Right lobe of liver (tissue), 6 donors: ENCODE measurements at regions not wholly inside any gene's neighbourhood (a gene's known extent, or its start where the extent isn't known, plus 50 kb on each side); places are given as distances from the start of the nearest gene placed in this dataset.

Experiments
- ATAC-seq, 4 donors: fragments of 200-7000 bp; cut with Tn5 transposase; one replicate each; pipeline ENCODE4 v1.9.1; 2020; ENCODE audit warnings: mild to moderate bottlenecking in 4 of 4, moderate library complexity in 4 of 4
- DNase-seq, 3 donors: peaks; one replicate each; pipeline ENCODE4 v3.0.0-alpha.2; 2020
- H3K27ac ChIP-seq, 3 donors: fragments of 200-600 bp; one replicate each; pipeline ENCODE4 v1.8.0; 2022
- H3K27me3 ChIP-seq, 2 donors: fragments of 200-600 bp; one replicate each; pipeline ENCODE4 v1.8.0; 2022
- H3K36me3 ChIP-seq, 4 donors: fragments of 200-600 bp; sonication (generic) in 1 of 4; one replicate each; pipeline versions ENCODE4 v1.5.1 to v1.8.0; 2017 to 2022; ENCODE audit warnings: control low read depth in 1 of 4
- H3K4me1 ChIP-seq, 4 donors: fragments of 200-600 bp; sonication (generic) in 1 of 4; one replicate each; pipeline versions ENCODE4 v1.5.1 to v1.8.0; 2017 to 2022; ENCODE audit warnings: control low read depth in 1 of 4
- H3K4me3 ChIP-seq, 3 donors: fragments of 200-600 bp; one replicate each; pipeline ENCODE4 v1.8.0; 2022
- H3K9me3 ChIP-seq, 4 donors: fragments of 200-600 bp; sonication (generic) in 1 of 4; one replicate each; pipeline versions ENCODE4 v1.5.1 to v1.8.0; 2017 to 2022; ENCODE audit warnings: control low read depth in 1 of 4
- CTCF ChIP-seq, 4 donors: fragments of 200-600 bp in 3 of 4; fragments of 450-650 bp in 1 of 4; IDR thresholded peaks; one replicate each; pipeline versions ENCODE4 v1.5.1 to v1.8.0; 2016 to 2022; ENCODE audit warnings: antibody characterized with exemption in 4 of 4, mild to moderate bottlenecking in 2 of 4
- POLR2A ChIP-seq: fragments of 450-650 bp; IDR thresholded peaks from one replicate; pipeline ENCODE4 v1.6.1; 2017; ENCODE audit warnings: antibody characterized with exemption, mild to moderate bottlenecking
- WGBS: methylation state at CpG from one replicate; pipeline ENCODE4 v1.1.6; 2018; ENCODE audit warnings: low coverage, low lambda C conversion rate; ENCODE audit not compliant: insufficient coverage; ENCODE audit errors: missing lambda C conversion rate; 5-methylcytosine and 5-hydroxymethylcytosine counted together
- intact Hi-C, 2 donors: fragments of 100-400 bp; cut with DNase I; formaldehyde crosslinking; loops; one replicate each; pipeline versions ENCODE4 v1.11.2 to v1.14.1; 2022
- donor health status: DM: no; HTN: yes; CAD: no.
- donor health status: DM: no; HTN: no; CAD: no.
- donor health status: DM: no; HTN: no; CAD: no.
- donor health status: DM: no; HTN: yes; CAD: no.
- donor health status: DM: no; HTN: yes; CAD: no.

GRCh38 chr1:21344750-21345443, 54.6 kb upstream of the ECE1 start:
- no peaks in the 10 kb centered on the region for H3K27me3 ChIP-seq
- no peaks in the 10 kb centered on the region for H3K9me3 ChIP-seq
- TF ChIP-seq POLR2A: no peak
- no peak for TF ChIP-seq CTCF (IDR thresholded peaks at IDR 0.05)
- H3K4me3 ChIP-seq: peak overlapping the region; percentile 67 to 86 (median 74)
- peak overlapping the region; percentile 78 to 97 (median 87) for H3K27ac ChIP-seq
- peak in 2 of 3 donors; percentile 54 to 69 for DNase-seq
- ATAC-seq: peak; percentile 2 to 30 (median 16)
- 0% methylated on average over 2 of the region's 74 CpGs for WGBS
- no peaks in the 10 kb centered on the region for H3K36me3 ChIP-seq
- peaks cover 0 to 60% (median 18%) of the 10 kb centered on the region in 4 donors for H3K4me1 ChIP-seq
- intact Hi-C loops: loop anchor here in 1 of 2 donors (5.0 kb wide), 1 partner anchor 88 kb away; no protein-coding TSS in a partner anchor

- Histone ChIP-seq H3K27ac (peak overlapping the region; percentile 78 to 97 (median 87)), H3K36me3 (no peaks in the 10 kb centered on the region), H3K27me3 (no peaks in the 10 kb centered on the region), H3K9me3 (no peaks in the 10 kb centered on the region), H3K4me1 (peaks cover 0 to 66% (median 21%) of the 10 kb centered on the region in 4 donors), H3K4me3 (peak overlapping the region; percentile 67 to 86 (median 74))
- TF ChIP-seq CTCF (IDR thresholded peaks at IDR 0.05) (no peak), POLR2A (no peak)
- intact Hi-C loops: no loop called here
- ATAC-seq (peak in 1 of 4 donors; percentile 0), DNase-seq (no peak)
- WGBS: 18% methylated on average over 4 of the region's 14 CpGs
Measured at GRCh38 chr1:21344098-21344749, 54.0 kb upstream of the ECE1 start.

GRCh38 chr1:21342961-21343838, 52.9 kb upstream of the ECE1 start:
- no peak for ATAC-seq
- intact Hi-C loops: no loop called here
- H3K36me3 ChIP-seq: no peaks in the 10 kb centered on the region
- H3K9me3 ChIP-seq: no peaks in the 10 kb centered on the region
- no peak for DNase-seq
- H3K27me3 ChIP-seq: no peaks in the 10 kb centered on the region
- WGBS: 18% methylated on average over 10 of the region's 10 CpGs
- peak overlapping the region; percentile 5 to 86 (median 67) for H3K4me3 ChIP-seq
- H3K27ac ChIP-seq: peak overlapping the region; percentile 81 to 97 (median 87)
- TF ChIP-seq CTCF (IDR thresholded peaks at IDR 0.05) (no peak), POLR2A (no peak)
- H3K4me1 ChIP-seq: peaks cover 0 to 77% (median 26%) of the 10 kb centered on the region in 4 donors

- H3K27me3 ChIP-seq: no peaks in the 10 kb centered on the region
- no peaks in the 10 kb centered on the region for H3K36me3 ChIP-seq
- peaks cover 0 to 80% (median 37%) of the 10 kb centered on the region in 4 donors for H3K4me1 ChIP-seq
- DNase-seq: no peak
- TF ChIP-seq CTCF (IDR thresholded peaks at IDR 0.05): no peak
- TF ChIP-seq POLR2A: no peak
- intact Hi-C loops: no loop called here
- ATAC-seq: no peak
- H3K9me3 ChIP-seq: no peaks in the 10 kb centered on the region
- 60% methylated on average over 6 of the region's 10 CpGs for WGBS
- no peak overlapping the region for H3K4me3 ChIP-seq
- H3K27ac ChIP-seq: peak overlapping the region; percentile 81 to 97 (median 88)
Measured at GRCh38 chr1:21341517-21342078, 51.3 kb upstream of the ECE1 start.
